ENCODE measurements at regions not wholly inside any gene's neighbourhood (a gene's known extent, or its start where the extent isn't known, plus 50 kb on each side); places are given as distances from the start of the nearest gene placed in this dataset.

- ChIA-PET POLR2A (no interaction called here), CTCF (no interaction called here)
- H3K4me1 ChIP-seq (ENCODE audit: control insufficient read depth, insufficient read depth, low read length) = no peaks in the 10 kb centered on the region
- H3K9me3 ChIP-seq (ENCODE audit: control insufficient read depth, insufficient read depth, low read depth, low read length) = no peaks in the 10 kb centered on the region
- no peak overlapping the region for H3K27ac ChIP-seq (ENCODE audit: low read length)
- intact Hi-C loops (cut with micrococcal nuclease; ENCODE audit: unreplicated experiment) (no loop called here), in situ Hi-C loops (cut with HindIII; ENCODE audit: low pct_unique_long_range_greater_than_20kb, low sequenced_read_pairs) (no loop called here)
- no peak for DNase-seq (ENCODE audit: low read depth, low spot score)
- no peak overlapping the region for H3K4me3 ChIP-seq (ENCODE audit: low read depth in 2 of 2, low read length in 2 of 2)
- no peak for TF ChIP-seq REST (IDR thresholded peaks at IDR 0.05; ENCODE audit: insufficient read depth in 1 of 2, low read depth in 2 of 2, low read length in 1 of 2)
- TF ChIP-seq TCF7L2 (IDR thresholded peaks at IDR 0.05; ENCODE audit: low read depth, low read length) = no peak
- no peak for TF ChIP-seq CTCF (IDR thresholded peaks at IDR 0.05)
- no peak for TF ChIP-seq SIN3A (IDR thresholded peaks at IDR 0.05; ENCODE audit: borderline replicate concordance, insufficient read depth, low read depth, low read length)
- TF ChIP-seq POLR2AphosphoS5 (IDR thresholded peaks at IDR 0.05; ENCODE audit: low read depth, low read length) = no peak
- no peaks in the 10 kb centered on the region for H3K27me3 ChIP-seq (ENCODE audit: control insufficient read depth, insufficient read depth, low read length)
- no peak for ATAC-seq
- BruUV-seq (replicated peaks) = no TSS peak
- no peaks in the 10 kb centered on the region for H3K36me3 ChIP-seq (ENCODE audit: control insufficient read depth, insufficient read depth, low read length)
Measured at GRCh38 chr15:47639042-47639441, 78.3 kb upstream of the SEMA6D start.

- ATAC-seq (no peak), DNase-seq (ENCODE audit: low read depth, low spot score) (no peak)
- CTCF ChIA-PET = no interaction called here
- TF ChIP-seq CTCF (IDR thresholded peaks at IDR 0.05) (no peak), POLR2AphosphoS5 (IDR thresholded peaks at IDR 0.05; ENCODE audit: low read depth, low read length) (no peak), TCF7L2 (IDR thresholded peaks at IDR 0.05; ENCODE audit: low read depth, low read length) (no peak), SIN3A (IDR thresholded peaks at IDR 0.05; ENCODE audit: borderline replicate concordance, insufficient read depth, low read depth, low read length) (no peak), REST (IDR thresholded peaks at IDR 0.05; ENCODE audit: insufficient read depth in 1 of 2, low read depth in 2 of 2, low read length in 1 of 2) (no peak)
- H3K36me3 ChIP-seq (ENCODE audit: control insufficient read depth, insufficient read depth, low read length) = no peaks in the 10 kb centered on the region
- H3K4me1 ChIP-seq (ENCODE audit: control insufficient read depth, insufficient read depth, low read length) = no peaks in the 10 kb centered on the region
- POLR2A ChIA-PET = no interaction called here
- no peaks in the 10 kb centered on the region for H3K27me3 ChIP-seq (ENCODE audit: control insufficient read depth, insufficient read depth, low read length)
- no peak overlapping the region for H3K27ac ChIP-seq (ENCODE audit: low read length)
- intact Hi-C loops (cut with micrococcal nuclease; ENCODE audit: unreplicated experiment) = no loop called here
- BruUV-seq (replicated peaks) = no TSS peak
- H3K4me3 ChIP-seq (ENCODE audit: low read depth in 2 of 2, low read length in 2 of 2) = no peak overlapping the region
- in situ Hi-C loops (cut with HindIII; ENCODE audit: low pct_unique_long_range_greater_than_20kb, low sequenced_read_pairs) = no loop called here
- no peaks in the 10 kb centered on the region for H3K9me3 ChIP-seq (ENCODE audit: control insufficient read depth, insufficient read depth, low read depth, low read length)
Measured at GRCh38 chr15:47640079-47640478, 77.2 kb upstream of the SEMA6D start.
